ENCODE measurements at regions not wholly inside any gene's neighbourhood (a gene's known extent, or its start where the extent isn't known, plus 50 kb on each side); places are given as distances from the start of the nearest gene placed in this dataset.

DNA sequence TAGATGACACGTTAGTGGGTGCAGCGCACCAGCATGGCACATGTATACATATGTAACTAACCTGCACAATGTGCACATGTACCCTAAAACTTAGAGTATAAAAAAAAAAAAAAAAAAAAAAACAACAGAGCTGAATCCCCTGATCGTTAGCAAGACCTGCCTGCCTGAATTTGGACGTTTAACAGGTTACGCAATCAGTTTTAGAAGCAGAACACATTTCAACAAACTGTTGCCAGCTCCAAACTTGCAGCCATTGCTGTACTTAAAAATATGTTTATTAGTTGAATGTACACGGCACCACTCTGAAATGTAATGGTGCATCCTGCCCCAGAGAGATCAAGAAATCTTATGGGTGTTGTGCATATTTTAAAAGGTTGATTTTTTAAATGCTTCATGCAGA, 680.0 kb downstream of the TLE4 start:
- H3K4me3 ChIP-seq (ENCODE audit: low read depth, low read length), result no peak overlapping the region
- no peak for DNase-seq (ENCODE audit: low read depth)
- TF ChIP-seq, protein P1, sequence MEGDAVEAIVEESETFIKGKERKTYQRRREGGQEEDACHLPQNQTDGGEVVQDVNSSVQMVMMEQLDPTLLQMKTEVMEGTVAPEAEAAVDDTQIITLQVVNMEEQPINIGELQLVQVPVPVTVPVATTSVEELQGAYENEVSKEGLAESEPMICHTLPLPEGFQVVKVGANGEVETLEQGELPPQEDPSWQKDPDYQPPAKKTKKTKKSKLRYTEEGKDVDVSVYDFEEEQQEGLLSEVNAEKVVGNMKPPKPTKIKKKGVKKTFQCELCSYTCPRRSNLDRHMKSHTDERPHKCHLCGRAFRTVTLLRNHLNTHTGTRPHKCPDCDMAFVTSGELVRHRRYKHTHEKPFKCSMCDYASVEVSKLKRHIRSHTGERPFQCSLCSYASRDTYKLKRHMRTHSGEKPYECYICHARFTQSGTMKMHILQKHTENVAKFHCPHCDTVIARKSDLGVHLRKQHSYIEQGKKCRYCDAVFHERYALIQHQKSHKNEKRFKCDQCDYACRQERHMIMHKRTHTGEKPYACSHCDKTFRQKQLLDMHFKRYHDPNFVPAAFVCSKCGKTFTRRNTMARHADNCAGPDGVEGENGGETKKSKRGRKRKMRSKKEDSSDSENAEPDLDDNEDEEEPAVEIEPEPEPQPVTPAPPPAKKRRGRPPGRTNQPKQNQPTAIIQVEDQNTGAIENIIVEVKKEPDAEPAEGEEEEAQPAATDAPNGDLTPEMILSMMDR (IDR thresholded peaks at IDR 0.05; ENCODE audit: insufficient read depth, low read length, poor library complexity, severe bottlenecking), result no peak
- H3K27me3 ChIP-seq (ENCODE audit: control insufficient read depth, insufficient read depth, low read length), result no peaks in the 10 kb centered on the region
- H3K36me3 ChIP-seq (ENCODE audit: control insufficient read depth, insufficient read depth, low read length), result no peaks in the 10 kb centered on the region

DNA sequence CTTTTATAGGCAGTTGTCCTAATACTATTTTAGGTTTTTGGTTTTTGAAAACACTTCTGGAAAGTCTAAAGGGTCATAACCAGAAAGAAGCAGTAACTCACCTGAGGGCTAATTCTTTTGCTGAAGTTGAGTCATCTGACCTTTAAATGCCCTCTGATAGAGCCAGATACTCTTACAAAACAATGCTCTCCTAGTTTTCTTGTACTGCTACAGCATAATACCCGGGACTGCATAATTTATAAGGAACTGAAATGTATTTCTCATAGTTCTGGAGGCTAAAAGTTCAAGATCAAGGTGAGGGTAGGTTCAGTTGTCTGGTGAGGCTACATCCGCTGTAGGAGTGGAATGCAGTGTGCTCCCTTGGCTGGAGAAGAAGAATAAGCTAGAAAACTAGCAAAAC, 670.3 kb downstream of the TLE4 start:
- no peaks in the 10 kb centered on the region for H3K27me3 ChIP-seq (ENCODE audit: control insufficient read depth, insufficient read depth, low read length)
- no peak for DNase-seq (ENCODE audit: low read depth)
- no peaks in the 10 kb centered on the region for H3K36me3 ChIP-seq (ENCODE audit: control insufficient read depth, insufficient read depth, low read length)
- TF ChIP-seq, protein P1 (IDR thresholded peaks at IDR 0.05; ENCODE audit: insufficient read depth, low read length, poor library complexity, severe bottlenecking), result no peak
- no peak overlapping the region for H3K4me3 ChIP-seq (ENCODE audit: low read depth, low read length)

DNA sequence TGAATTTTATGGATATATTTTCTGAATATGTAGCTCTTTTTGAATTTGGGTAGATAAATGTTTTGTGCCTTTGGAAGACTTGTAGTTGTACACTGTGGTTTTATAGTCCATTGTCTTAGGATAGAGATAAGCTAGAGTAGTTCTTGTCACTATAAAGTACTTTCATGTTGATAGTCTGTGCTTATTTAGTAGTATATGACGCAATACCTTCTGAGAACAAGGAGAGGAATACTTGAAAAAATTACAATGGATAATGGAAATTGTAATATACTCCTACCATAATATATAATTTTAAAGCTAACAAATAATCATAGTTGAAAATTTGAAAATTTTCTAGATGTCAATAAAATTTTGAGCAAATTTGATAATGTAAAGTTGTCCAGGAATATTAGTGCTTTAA, 664.0 kb downstream of the TLE4 start:
- no peaks in the 10 kb centered on the region for H3K36me3 ChIP-seq (ENCODE audit: control insufficient read depth, insufficient read depth, low read length)
- H3K4me3 ChIP-seq (ENCODE audit: low read depth, low read length), result no peak overlapping the region
- no peak for DNase-seq (ENCODE audit: low read depth)
- TF ChIP-seq, protein P1 (IDR thresholded peaks at IDR 0.05; ENCODE audit: insufficient read depth, low read length, poor library complexity, severe bottlenecking), result no peak
- H3K27me3 ChIP-seq (ENCODE audit: control insufficient read depth, insufficient read depth, low read length), result no peaks in the 10 kb centered on the region

DNA sequence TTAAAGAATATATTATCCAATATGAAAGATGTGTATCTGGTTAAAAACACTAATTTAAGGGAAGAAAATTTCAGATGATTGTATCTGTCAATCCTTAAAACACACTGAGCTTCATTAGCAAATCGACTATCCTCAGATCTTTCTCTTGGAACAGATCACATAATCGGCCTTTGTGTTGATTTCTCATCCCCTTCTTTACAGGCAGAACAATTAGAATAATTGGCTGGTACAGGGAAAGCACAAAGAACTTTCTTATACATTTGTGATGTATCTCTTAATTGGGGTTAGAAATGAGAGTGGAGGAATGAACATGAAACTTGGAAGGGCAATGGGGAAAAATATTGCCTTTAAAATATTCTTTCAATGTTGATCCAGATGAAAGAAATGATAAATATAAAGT, 662.1 kb downstream of the TLE4 start:
- TF ChIP-seq, protein P1 (IDR thresholded peaks at IDR 0.05; ENCODE audit: insufficient read depth, low read length, poor library complexity, severe bottlenecking), result no peak
- no peak for DNase-seq (ENCODE audit: low read depth)
- Histone ChIP-seq H3K4me3 (ENCODE audit: low read depth, low read length) (no peak overlapping the region), H3K27me3 (ENCODE audit: control insufficient read depth, insufficient read depth, low read length) (no peaks in the 10 kb centered on the region), H3K36me3 (ENCODE audit: control insufficient read depth, insufficient read depth, low read length) (no peaks in the 10 kb centered on the region)

DNA sequence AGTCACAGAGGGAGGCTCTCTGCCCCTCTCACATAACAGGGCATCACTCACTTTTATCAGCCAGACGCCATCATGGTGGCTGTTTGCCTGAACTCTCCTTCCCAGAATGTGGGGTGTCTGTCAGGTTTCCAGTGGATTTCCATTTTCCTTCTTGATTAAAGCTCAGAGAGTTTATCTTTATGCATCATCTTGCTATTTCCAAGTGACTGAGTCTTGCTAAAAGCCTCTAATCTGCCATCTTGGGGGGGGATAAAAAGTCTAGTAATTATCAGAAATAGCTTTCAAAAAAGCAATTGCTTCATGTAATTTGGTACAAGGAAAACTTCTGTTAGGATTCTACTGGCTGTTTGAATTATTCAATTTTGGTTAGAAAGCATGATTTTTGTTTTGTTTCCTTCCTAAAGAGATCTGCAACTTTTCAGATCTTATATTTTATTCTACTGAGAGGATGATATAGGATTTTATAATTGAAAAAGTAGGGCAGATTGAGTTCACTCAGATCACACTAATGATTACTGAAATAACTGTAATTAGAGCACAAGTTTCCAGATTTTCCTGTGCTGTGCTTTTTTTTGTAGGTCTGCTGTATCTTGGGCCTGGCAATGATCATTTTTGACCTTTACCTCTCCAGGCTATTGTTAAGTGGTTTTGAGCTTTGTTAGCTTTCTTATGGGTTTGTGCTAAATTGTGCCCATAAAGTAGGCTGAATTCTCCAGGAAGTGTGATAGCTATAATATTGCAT, 661.5 kb downstream of the TLE4 start:
- DNase-seq (ENCODE audit: low read depth), result no peak
- no peak overlapping the region for H3K4me3 ChIP-seq (ENCODE audit: low read depth, low read length)
- TF ChIP-seq, protein P1 (IDR thresholded peaks at IDR 0.05; ENCODE audit: insufficient read depth, low read length, poor library complexity, severe bottlenecking), result no peak
- H3K36me3 ChIP-seq (ENCODE audit: control insufficient read depth, insufficient read depth, low read length), result no peaks in the 10 kb centered on the region
- no peaks in the 10 kb centered on the region for H3K27me3 ChIP-seq (ENCODE audit: control insufficient read depth, insufficient read depth, low read length)

Measured in kidney epithelial cell (primary cell).